Colonic mucosa (tissue), 4 donors: ENCODE measurements at regions not wholly inside any gene's neighbourhood (a gene's known extent, or its start where the extent isn't known, plus 50 kb on each side); places are given as distances from the start of the nearest gene placed in this dataset.
"Not testable (repeated sequence)": the region's sequence is repeated elsewhere in the genome, so short reads cannot be mapped to it uniquely, and the experiment has no call there.

Experiments
- DNase-seq: peaks from one replicate; pipeline ENCODE4 v3.0.0-alpha.2; 2020
- H3K27ac ChIP-seq: fragments of 200-600 bp; one replicate; pipeline ENCODE4 v1.8.0; 2021
- H3K27me3 ChIP-seq: fragments of 200-600 bp; one replicate; pipeline ENCODE4 v1.8.0; 2021
- H3K36me3 ChIP-seq: fragments of 200-600 bp; one replicate; pipeline ENCODE4 v1.8.0; 2021
- H3K4me1 ChIP-seq: fragments of 200-600 bp; one replicate; pipeline ENCODE4 v1.8.0; 2021; ENCODE audit warnings: mild to moderate bottlenecking
- H3K4me3 ChIP-seq: fragments of 200-600 bp; one replicate; pipeline ENCODE4 v1.8.0; 2021
- H3K9ac ChIP-seq, 2 donors: one replicate each; pipeline ENCODE4 v1.7.0; 2013; ENCODE audit warnings: control low read depth in 2 of 2, low read depth in 2 of 2, low read length in 2 of 2
- H3K9me3 ChIP-seq: fragments of 200-600 bp; one replicate; pipeline ENCODE4 v1.8.0; 2021
- CTCF ChIP-seq: fragments of 200-600 bp; IDR thresholded peaks from one replicate; pipeline ENCODE4 v1.8.0; 2022; ENCODE audit warnings: antibody characterized with exemption, mild to moderate bottlenecking
- intact Hi-C: fragments of 100-400 bp; cut with DNase I; formaldehyde crosslinking; loops from one replicate; pipeline ENCODE4 v1.14.1; 2022
- donor health status: healthy.
- donor health status: DM: no; HTN: no; CAD: no.
- donor health status: DM: no; HTN: no; CAD: no.

DNA sequence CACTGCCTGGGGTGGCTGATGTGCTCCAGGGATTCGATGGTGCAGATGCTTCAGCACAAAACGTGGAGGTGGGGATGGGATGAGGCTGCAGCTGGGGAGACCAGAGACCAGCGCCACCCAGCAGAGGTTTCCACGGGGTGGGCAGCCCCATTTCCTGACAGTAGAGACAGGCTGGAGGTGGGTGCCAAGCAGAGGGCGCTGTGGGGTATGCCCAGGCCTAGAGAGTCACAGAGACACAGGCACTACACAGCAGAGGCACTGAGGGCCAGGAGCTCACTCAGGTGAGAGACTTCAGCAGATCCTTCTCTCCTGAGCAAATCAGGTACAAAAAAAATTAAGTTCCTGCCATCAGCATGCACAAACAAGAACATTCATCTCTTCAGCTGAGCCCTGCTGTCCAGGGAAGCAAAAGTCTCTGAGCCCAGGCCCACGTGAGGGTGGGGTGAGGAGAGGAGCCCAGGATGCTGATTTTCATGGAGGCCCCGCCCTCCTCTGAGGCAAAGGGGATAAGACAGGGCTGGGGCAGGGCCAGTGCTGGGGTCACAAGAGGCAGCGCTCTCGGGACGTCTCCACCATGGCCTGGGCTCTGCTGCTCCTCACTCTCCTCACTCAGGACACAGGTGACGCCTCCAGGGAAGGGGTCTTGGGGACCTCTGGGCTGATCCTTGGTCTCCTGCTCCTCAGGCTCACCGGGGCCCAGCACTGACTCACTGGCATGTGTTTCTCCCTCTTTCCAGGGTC is 53.1 kb downstream of the GGTLC2 start:
- H3K9ac ChIP-seq: no peak overlapping the region
- DNase-seq: no peak
- no peaks in the 10 kb centered on the region for H3K27me3 ChIP-seq
- no peaks in the 10 kb centered on the region for H3K36me3 ChIP-seq
- H3K9me3 ChIP-seq: no peaks in the 10 kb centered on the region
- no peak overlapping the region for H3K27ac ChIP-seq
- no peak for TF ChIP-seq CTCF
- H3K4me1 ChIP-seq: peaks cover 9% of the 10 kb centered on the region
- intact Hi-C loops: no loop called here
- no peak overlapping the region for H3K4me3 ChIP-seq

- H3K9me3 ChIP-seq: no peaks in the 10 kb centered on the region
- H3K4me3 ChIP-seq: no peak overlapping the region
- H3K27me3 ChIP-seq: no peaks in the 10 kb centered on the region
- H3K36me3 ChIP-seq: no peaks in the 10 kb centered on the region
- H3K27ac ChIP-seq: no peak overlapping the region
- no peak overlapping the region for H3K9ac ChIP-seq
- no peak for TF ChIP-seq CTCF
- DNase-seq: no peak
- intact Hi-C loops: no loop called here
- peaks cover 4% of the 10 kb centered on the region for H3K4me1 ChIP-seq
Observed at GRCh38 chr22:22698263-22698750, 53.9 kb downstream of the GGTLC2 start.

DNA sequence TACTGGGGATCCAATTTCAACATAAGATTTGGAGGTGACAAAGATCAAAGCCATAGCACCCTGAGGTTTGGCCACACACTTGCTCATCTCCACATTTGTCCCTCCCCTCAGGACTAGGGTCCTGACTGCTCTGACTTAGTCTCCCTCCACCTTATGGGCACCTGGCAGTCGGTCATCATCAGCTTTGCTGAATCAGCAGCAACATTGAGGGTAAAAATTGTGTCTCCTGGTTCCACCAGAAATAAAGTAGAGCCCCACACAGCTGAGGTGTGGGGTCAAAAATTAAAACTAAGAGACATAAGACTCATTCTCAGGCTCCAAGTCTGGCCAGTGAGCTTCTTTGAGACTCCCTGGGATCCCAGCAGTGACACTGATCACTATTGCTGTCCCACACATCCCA is 56.2 kb downstream of the GGTLC2 start:
- TF ChIP-seq CTCF: no peak
- H3K4me1 ChIP-seq: no peaks in the 10 kb centered on the region
- intact Hi-C loops: no loop called here
- no peak overlapping the region for H3K4me3 ChIP-seq
- H3K9ac ChIP-seq: no peak overlapping the region
- no peak overlapping the region for H3K27ac ChIP-seq
- H3K9me3 ChIP-seq: no peaks in the 10 kb centered on the region
- H3K36me3 ChIP-seq: no peaks in the 10 kb centered on the region
- no peak for DNase-seq
- H3K27me3 ChIP-seq: no peaks in the 10 kb centered on the region

- H3K36me3 ChIP-seq, H3K27me3 ChIP-seq, H3K9me3 ChIP-seq, DNase-seq, intact Hi-C loops, H3K4me3 ChIP-seq, H3K27ac ChIP-seq, H3K9ac ChIP-seq, H3K4me1 ChIP-seq: not testable (repeated sequence)
Observed at GRCh38 chr22:22701557-22701956, 57.1 kb downstream of the GGTLC2 start.

- Histone ChIP-seq H3K27me3 (no peaks in the 10 kb centered on the region), H3K27ac (no peak overlapping the region), H3K4me1 (no peaks in the 10 kb centered on the region), H3K4me3 (no peak overlapping the region), H3K9ac (no peak overlapping the region), H3K36me3 (no peaks in the 10 kb centered on the region), H3K9me3 (no peaks in the 10 kb centered on the region)
- intact Hi-C loops: no loop called here
- no peak for TF ChIP-seq CTCF
- DNase-seq: peak; percentile 35
Observed at GRCh38 chr22:22702237-22703202, 58.1 kb downstream of the GGTLC2 start.

DNA sequence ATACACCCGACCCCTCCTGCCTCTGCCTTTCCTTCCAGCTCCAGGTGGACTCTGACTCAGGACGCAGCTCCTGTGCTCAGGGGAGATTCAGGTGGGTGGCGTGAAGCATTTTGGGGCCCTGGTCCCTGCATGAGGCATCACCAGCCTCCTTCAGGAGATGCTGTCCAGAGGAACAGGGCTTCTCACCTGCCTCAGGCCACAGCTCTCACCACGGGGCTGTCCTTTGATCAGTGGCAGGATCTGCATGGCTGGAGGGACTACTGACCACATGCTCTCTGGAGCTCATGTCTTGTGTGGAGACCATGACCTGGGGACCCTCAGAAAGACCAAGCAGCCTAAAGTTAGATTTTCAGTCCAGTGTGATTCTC is 58.8 kb downstream of the GGTLC2 start:
- intact Hi-C loops: no loop called here
- no peak for TF ChIP-seq CTCF
- H3K4me1 ChIP-seq: no peaks in the 10 kb centered on the region
- H3K36me3 ChIP-seq: no peaks in the 10 kb centered on the region
- H3K9me3 ChIP-seq: no peaks in the 10 kb centered on the region
- H3K9ac ChIP-seq: no peak overlapping the region
- no peak overlapping the region for H3K27ac ChIP-seq
- no peaks in the 10 kb centered on the region for H3K27me3 ChIP-seq
- DNase-seq: no peak
- no peak overlapping the region for H3K4me3 ChIP-seq
